Spleen (tissue), 11 donors: ENCODE measurements at regions not wholly inside any gene's neighbourhood (a gene's known extent, or its start where the extent isn't known, plus 50 kb on each side); places are given as distances from the start of the nearest gene placed in this dataset.

Source experiments
- DNase-seq: peaks from one replicate; pipeline ENCODE4 v3.0.0-alpha.2; 2020
- H3K27ac ChIP-seq, 8 donors: fragments of 200-600 bp; sonication (generic) in 7 of 8; 1 replicate in 4 of 8; 2 replicates in 4 of 8; pipeline versions ENCODE4 v1.5.0 to v1.8.0; 2016 to 2021; ENCODE audit warnings: inconsistent platforms in 4 of 8, mild to moderate bottlenecking in 4 of 8, moderate library complexity in 1 of 8
- H3K27me3 ChIP-seq, 7 donors: fragments of 200-600 bp; sonication (generic) in 6 of 7; replicated peaks in 1 of 7; 1 replicate in 4 of 7; 2 replicates in 3 of 7; pipeline versions ENCODE4 v1.5.0 to v1.8.0; 2016 to 2021; ENCODE audit warnings: inconsistent platforms in 3 of 7, mild to moderate bottlenecking in 1 of 7
- H3K36me3 ChIP-seq, 6 donors: fragments of 200-600 bp; sonication (generic) in 5 of 6; 1 replicate in 4 of 6; 2 replicates in 2 of 6; pipeline versions ENCODE4 v1.5.0 to v1.8.0; 2016 to 2021; ENCODE audit warnings: inconsistent platforms in 2 of 6
- H3K4me1 ChIP-seq, 6 donors: fragments of 200-600 bp; sonication (generic) in 5 of 6; 1 replicate in 3 of 6; 2 replicates in 3 of 6; pipeline versions ENCODE4 v1.5.0 to v1.8.0; 2016 to 2021; ENCODE audit warnings: inconsistent platforms in 3 of 6
- H3K4me3 ChIP-seq, 8 donors: fragments of 200-600 bp; sonication (generic) in 7 of 8; 1 replicate in 4 of 8; 2 replicates in 4 of 8; pipeline versions ENCODE4 v1.5.0 to v1.8.0; 2016 to 2021; ENCODE audit warnings: inconsistent platforms in 4 of 8, mild to moderate bottlenecking in 4 of 8, moderate library complexity in 2 of 8
- H3K9me3 ChIP-seq, 8 donors: fragments of 200-600 bp; sonication (generic) in 7 of 8; 1 replicate in 4 of 8; 2 replicates in 4 of 8; pipeline versions ENCODE4 v1.5.0 to v1.8.0; 2016 to 2021; ENCODE audit warnings: inconsistent platforms in 4 of 8
- POLR2A ChIP-seq, 3 donors: fragments of 450-650 bp; IDR thresholded peaks; one replicate each; pipeline ENCODE4 v1.5.1; 2017; ENCODE audit warnings: antibody characterized with exemption in 3 of 3, mild to moderate bottlenecking in 1 of 3
- POLR2AphosphoS5 ChIP-seq, 3 donors: sonication (generic); formaldehyde crosslinking; IDR thresholded peaks; one replicate each; pipeline ENCODE4 v1.5.1; 2017; ENCODE audit warnings: antibody characterized with exemption in 3 of 3
- WGBS, 5 donors: extraction: QIAGEN DNeasy Blood & Tissue Kit in 3 of 5; methylation state at CpG; one replicate each; pipeline versions ENCODE4 v1.1.5 to v1.1.7; 2013 to 2018; 5-methylcytosine and 5-hydroxymethylcytosine counted together
- intact Hi-C: fragments of 100-400 bp; cut with DNase I; formaldehyde crosslinking; loops from one replicate; pipeline ENCODE4 v1.15.0; 2023; ENCODE audit warnings: low total_unique reads
- TF ChIP-seq, protein P1 (sequence below), 11 experiments: fragments of 200-600 bp in 7 of 11; fragments of 450-650 bp in 4 of 11; sonication (generic) in 4 of 11; IDR thresholded peaks in 8 of 11; conservative IDR thresholded peaks in 3 of 11; 1 replicate in 7 of 11; 2 replicates in 4 of 11; pipeline versions ENCODE4 v1.4.0 to v1.8.0; 2016 to 2021; ENCODE audit warnings: antibody characterized with exemption in 11 of 11, inconsistent platforms in 4 of 11, mild to moderate bottlenecking in 1 of 11
- donor health status: healthy with polysubstance abuse.
- donor health status: DM: no; HTN: no; CAD: no; lungs with moderate emphysema.
- donor health status: DM: no; HTN: no; CAD: no.
- donor health status: Bipolar disorder and iron deficiency.
- donor health status: healthy.
- donor health status: DM: no; HTN: no; CAD: no.
- donor health status: DM: yes; HTN: yes; CAD: no.

- Histone ChIP-seq H3K4me3 (no peak overlapping the region), H3K9me3 (no peaks in the 10 kb centered on the region), H3K4me1 (no peaks in the 10 kb centered on the region), H3K27me3 (no peaks in the 10 kb centered on the region), H3K36me3 (no peaks in the 10 kb centered on the region), H3K27ac (no peak overlapping the region)
- intact Hi-C loops: no loop called here
- TF ChIP-seq POLR2A (IDR thresholded peaks at IDR 0.05) (no peak), POLR2AphosphoS5 (IDR thresholded peaks at IDR 0.05) (no peak)
- TF ChIP-seq, protein P1, sequence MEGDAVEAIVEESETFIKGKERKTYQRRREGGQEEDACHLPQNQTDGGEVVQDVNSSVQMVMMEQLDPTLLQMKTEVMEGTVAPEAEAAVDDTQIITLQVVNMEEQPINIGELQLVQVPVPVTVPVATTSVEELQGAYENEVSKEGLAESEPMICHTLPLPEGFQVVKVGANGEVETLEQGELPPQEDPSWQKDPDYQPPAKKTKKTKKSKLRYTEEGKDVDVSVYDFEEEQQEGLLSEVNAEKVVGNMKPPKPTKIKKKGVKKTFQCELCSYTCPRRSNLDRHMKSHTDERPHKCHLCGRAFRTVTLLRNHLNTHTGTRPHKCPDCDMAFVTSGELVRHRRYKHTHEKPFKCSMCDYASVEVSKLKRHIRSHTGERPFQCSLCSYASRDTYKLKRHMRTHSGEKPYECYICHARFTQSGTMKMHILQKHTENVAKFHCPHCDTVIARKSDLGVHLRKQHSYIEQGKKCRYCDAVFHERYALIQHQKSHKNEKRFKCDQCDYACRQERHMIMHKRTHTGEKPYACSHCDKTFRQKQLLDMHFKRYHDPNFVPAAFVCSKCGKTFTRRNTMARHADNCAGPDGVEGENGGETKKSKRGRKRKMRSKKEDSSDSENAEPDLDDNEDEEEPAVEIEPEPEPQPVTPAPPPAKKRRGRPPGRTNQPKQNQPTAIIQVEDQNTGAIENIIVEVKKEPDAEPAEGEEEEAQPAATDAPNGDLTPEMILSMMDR (IDR thresholded peaks at IDR 0.05 in 8 of 11, conservative IDR thresholded peaks at IDR 0.05 in 3 of 11): no peak
- no peak for DNase-seq
- WGBS, 5 donors: 58 to 68% (median 65%) methylated on average over 3 of the region's 3 CpGs
Observed at GRCh38 chr14:62289471-62289870, 527.3 kb downstream of the SNAPC1 start.

GRCh38 chr14:62301080-62301479 lies 538.9 kb downstream of the SNAPC1 start:
- no peak overlapping the region for H3K4me3 ChIP-seq
- WGBS, 5 donors: 77 to 89% (median 79%) methylated on average over 1 of the region's 1 CpG
- no peaks in the 10 kb centered on the region for H3K4me1 ChIP-seq
- DNase-seq: no peak
- H3K36me3 ChIP-seq: no peaks in the 10 kb centered on the region
- H3K9me3 ChIP-seq: peaks cover 0 to 17% (median 0%) of the 10 kb centered on the region in 8 donors
- intact Hi-C loops: no loop called here
- H3K27me3 ChIP-seq: no peaks in the 10 kb centered on the region
- no peak for TF ChIP-seq POLR2A (IDR thresholded peaks at IDR 0.05)
- TF ChIP-seq, protein P1 (IDR thresholded peaks at IDR 0.05 in 8 of 11, conservative IDR thresholded peaks at IDR 0.05 in 3 of 11): no peak
- TF ChIP-seq POLR2AphosphoS5 (IDR thresholded peaks at IDR 0.05): no peak
- no peak overlapping the region for H3K27ac ChIP-seq

DNA sequence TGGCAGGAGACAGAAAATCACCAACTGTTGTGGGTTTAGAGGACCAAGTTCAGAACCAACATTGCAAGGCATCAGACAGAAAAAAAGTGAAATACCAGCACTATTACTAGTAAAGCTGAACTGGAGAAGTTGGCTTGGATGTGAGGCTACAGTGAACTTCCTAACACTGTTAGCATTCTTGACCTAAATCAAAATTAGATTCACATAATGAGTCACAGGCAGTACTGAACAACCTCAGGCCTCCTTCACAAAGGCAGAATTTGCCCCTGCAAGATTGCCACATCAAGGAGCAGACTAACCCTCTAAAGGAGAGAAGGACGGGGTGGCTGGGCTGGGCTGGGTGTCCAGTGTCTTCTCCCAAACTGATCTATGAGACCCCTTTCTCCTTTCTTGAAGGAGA lies 539.7 kb downstream of the SNAPC1 start:
- Histone ChIP-seq H3K4me1 (no peaks in the 10 kb centered on the region), H3K27me3 (no peaks in the 10 kb centered on the region), H3K27ac (no peak overlapping the region), H3K36me3 (no peaks in the 10 kb centered on the region), H3K4me3 (no peak overlapping the region), H3K9me3 (peaks cover 0 to 17% (median 0%) of the 10 kb centered on the region in 8 donors)
- TF ChIP-seq, protein P1 (IDR thresholded peaks at IDR 0.05 in 8 of 11, conservative IDR thresholded peaks at IDR 0.05 in 3 of 11): no peak
- TF ChIP-seq POLR2AphosphoS5 (IDR thresholded peaks at IDR 0.05) (no peak), POLR2A (IDR thresholded peaks at IDR 0.05) (no peak)
- WGBS, 5 donors: 63 to 93% (median 81%) methylated on average over 1 of the region's 1 CpG
- intact Hi-C loops: no loop called here
- no peak for DNase-seq

- no peak overlapping the region for H3K27ac ChIP-seq
- H3K4me1 ChIP-seq: no peaks in the 10 kb centered on the region
- H3K27me3 ChIP-seq: no peaks in the 10 kb centered on the region
- no peaks in the 10 kb centered on the region for H3K36me3 ChIP-seq
- DNase-seq: no peak
- WGBS, 5 donors: 86 to 93% (median 90%) methylated on average over 4 of the region's 4 CpGs
- TF ChIP-seq, protein P1 (IDR thresholded peaks at IDR 0.05 in 8 of 11, conservative IDR thresholded peaks at IDR 0.05 in 3 of 11): no peak
- TF ChIP-seq POLR2A (IDR thresholded peaks at IDR 0.05) (no peak), POLR2AphosphoS5 (IDR thresholded peaks at IDR 0.05) (no peak)
- no peak overlapping the region for H3K4me3 ChIP-seq
- intact Hi-C loops: no loop called here
- peaks cover 0 to 17% (median 0%) of the 10 kb centered on the region in 8 donors for H3K9me3 ChIP-seq
Observed at GRCh38 chr14:62303437-62303836, 541.2 kb downstream of the SNAPC1 start.
